ENCODE measurements at regions not wholly inside any gene's neighbourhood (a gene's known extent, or its start where the extent isn't known, plus 50 kb on each side); places are given as distances from the start of the nearest gene placed in this dataset.

GRCh38 chr11:115955803-115956202 is 451.6 kb upstream of the CADM1 start:
- DNase-seq: no peak
- no peak overlapping the region for H3K4me3 ChIP-seq
- H3K27me3 ChIP-seq: no peaks in the 10 kb centered on the region
- peaks cover 0 to 4% (median 0%) of the 10 kb centered on the region in 4 donors for H3K9me3 ChIP-seq
- H3K4me1 ChIP-seq: no peaks in the 10 kb centered on the region
- H3K27ac ChIP-seq: no peak overlapping the region
- H3K36me3 ChIP-seq: no peaks in the 10 kb centered on the region
- no peak for TF ChIP-seq CTCF (IDR thresholded peaks at IDR 0.05)
- TF ChIP-seq POLR2A (IDR thresholded peaks at IDR 0.05): no peak

- TF ChIP-seq POLR2A (IDR thresholded peaks at IDR 0.05): no peak
- no peak for TF ChIP-seq CTCF (IDR thresholded peaks at IDR 0.05)
- DNase-seq: no peak
- Histone ChIP-seq H3K4me1 (no peaks in the 10 kb centered on the region), H3K4me3 (no peak overlapping the region), H3K27ac (no peak overlapping the region), H3K36me3 (no peaks in the 10 kb centered on the region), H3K27me3 (no peaks in the 10 kb centered on the region), H3K9me3 (peaks cover 0 to 9% (median 0%) of the 10 kb centered on the region in 4 donors)
These were observed 446.4 kb upstream of the CADM1 start for GRCh38 chr11:115950660-115951059.

- Histone ChIP-seq H3K36me3 (no peaks in the 10 kb centered on the region), H3K4me1 (no peaks in the 10 kb centered on the region), H3K4me3 (no peak overlapping the region), H3K27ac (no peak overlapping the region), H3K9me3 (no peaks in the 10 kb centered on the region), H3K27me3 (no peaks in the 10 kb centered on the region)
- no peak for DNase-seq
- no peak for TF ChIP-seq POLR2A (IDR thresholded peaks at IDR 0.05)
- no peak for TF ChIP-seq CTCF (IDR thresholded peaks at IDR 0.05)
These were observed 440.4 kb upstream of the CADM1 start for GRCh38 chr11:115944596-115944995.

- no peak overlapping the region for H3K27ac ChIP-seq
- H3K27me3 ChIP-seq: no peaks in the 10 kb centered on the region
- no peak for DNase-seq
- TF ChIP-seq POLR2A (IDR thresholded peaks at IDR 0.05) (no peak), CTCF (IDR thresholded peaks at IDR 0.05) (no peak)
- no peaks in the 10 kb centered on the region for H3K36me3 ChIP-seq
- no peaks in the 10 kb centered on the region for H3K4me1 ChIP-seq
- H3K9me3 ChIP-seq: no peaks in the 10 kb centered on the region
- H3K4me3 ChIP-seq: no peak overlapping the region
These were observed 437.8 kb upstream of the CADM1 start for GRCh38 chr11:115942011-115942410.

- no peaks in the 10 kb centered on the region for H3K36me3 ChIP-seq
- TF ChIP-seq POLR2A (IDR thresholded peaks at IDR 0.05) (no peak), CTCF (IDR thresholded peaks at IDR 0.05) (no peak)
- no peak overlapping the region for H3K27ac ChIP-seq
- H3K4me1 ChIP-seq: no peaks in the 10 kb centered on the region
- H3K4me3 ChIP-seq: no peak overlapping the region
- H3K27me3 ChIP-seq: no peaks in the 10 kb centered on the region
- peak in 1 of 3 donors; percentile 49 for DNase-seq
- no peaks in the 10 kb centered on the region for H3K9me3 ChIP-seq
These were observed 437.3 kb upstream of the CADM1 start for GRCh38 chr11:115941481-115941993.

- TF ChIP-seq POLR2A (IDR thresholded peaks at IDR 0.05) (no peak), CTCF (IDR thresholded peaks at IDR 0.05) (no peak)
- H3K4me1 ChIP-seq: no peaks in the 10 kb centered on the region
- DNase-seq: no peak
- H3K36me3 ChIP-seq: no peaks in the 10 kb centered on the region
- no peaks in the 10 kb centered on the region for H3K27me3 ChIP-seq
- no peak overlapping the region for H3K27ac ChIP-seq
- H3K9me3 ChIP-seq: no peaks in the 10 kb centered on the region
- no peak overlapping the region for H3K4me3 ChIP-seq
These were observed 436.8 kb upstream of the CADM1 start for GRCh38 chr11:115941044-115941443.
